ENCODE measurements at regions not wholly inside any gene's neighbourhood (a gene's known extent, or its start where the extent isn't known, plus 50 kb on each side); places are given as distances from the start of the nearest gene placed in this dataset.

- no peak for DNase-seq (ENCODE audit: low read depth in 3 of 3)
Measured at GRCh38 chr3:76624164-76624563, 415.7 kb upstream of the ROBO2 start.

- no peak for DNase-seq (ENCODE audit: low read depth in 3 of 3)
Measured at GRCh38 chr3:76627236-76627635, 412.7 kb upstream of the ROBO2 start.

GRCh38 chr3:76631251-76631650, 408.6 kb upstream of the ROBO2 start:
- DNase-seq (ENCODE audit: low read depth in 3 of 3), result no peak

- no peak for DNase-seq (ENCODE audit: low read depth in 3 of 3)
Measured at GRCh38 chr3:76638006-76638405, 401.9 kb upstream of the ROBO2 start.

- DNase-seq (ENCODE audit: low read depth in 3 of 3), result no peak
Measured at GRCh38 chr3:76643623-76644304, 396.1 kb upstream of the ROBO2 start.

- DNase-seq (ENCODE audit: low read depth in 3 of 3), result no peak
Measured at GRCh38 chr3:76644305-76644675, 395.6 kb upstream of the ROBO2 start.

GRCh38 chr3:76645724-76646123, 394.2 kb upstream of the ROBO2 start:
- no peak for DNase-seq (ENCODE audit: low read depth in 3 of 3)

- no peak for DNase-seq (ENCODE audit: low read depth in 3 of 3)
Measured at GRCh38 chr3:76646921-76647562, 392.9 kb upstream of the ROBO2 start.

- no peak for DNase-seq (ENCODE audit: low read depth in 3 of 3)
Measured at GRCh38 chr3:76651784-76652183, 388.1 kb upstream of the ROBO2 start.

GRCh38 chr3:76652524-76652923, 387.4 kb upstream of the ROBO2 start:
- no peak for DNase-seq (ENCODE audit: low read depth in 3 of 3)

GRCh38 chr3:76653640-76654251, 386.2 kb upstream of the ROBO2 start:
- DNase-seq (ENCODE audit: low read depth in 3 of 3), result no peak

- no peak for DNase-seq (ENCODE audit: low read depth in 3 of 3)
Measured at GRCh38 chr3:76656531-76657070, 383.3 kb upstream of the ROBO2 start.

- DNase-seq (ENCODE audit: low read depth in 3 of 3), result no peak
Measured at GRCh38 chr3:76657909-76658308, 382.0 kb upstream of the ROBO2 start.

GRCh38 chr3:76661527-76662250, 378.2 kb upstream of the ROBO2 start:
- DNase-seq (ENCODE audit: low read depth in 3 of 3), result no peak

GRCh38 chr3:76664816-76665215, 375.1 kb upstream of the ROBO2 start:
- DNase-seq (ENCODE audit: low read depth in 3 of 3), result no peak

- DNase-seq (ENCODE audit: low read depth in 3 of 3), result no peak
Measured at GRCh38 chr3:76668653-76669052, 371.2 kb upstream of the ROBO2 start.

- no peak for DNase-seq (ENCODE audit: low read depth in 3 of 3)
Measured at GRCh38 chr3:76669322-76669721, 370.6 kb upstream of the ROBO2 start.

GRCh38 chr3:76673171-76673570, 366.7 kb upstream of the ROBO2 start:
- DNase-seq (ENCODE audit: low read depth in 3 of 3), result no peak

GRCh38 chr3:76679541-76679940, 360.4 kb upstream of the ROBO2 start:
- DNase-seq (ENCODE audit: low read depth in 3 of 3), result no peak

GRCh38 chr3:76683256-76683655, 356.6 kb upstream of the ROBO2 start:
- DNase-seq (ENCODE audit: low read depth in 3 of 3), result no peak

GRCh38 chr3:76684946-76685345, 355.0 kb upstream of the ROBO2 start:
- DNase-seq (ENCODE audit: low read depth in 3 of 3), result no peak

GRCh38 chr3:76685858-76686257, 354.0 kb upstream of the ROBO2 start:
- no peak for DNase-seq (ENCODE audit: low read depth in 3 of 3)
